ENCODE measurements at regions not wholly inside any gene's neighbourhood (a gene's known extent, or its start where the extent isn't known, plus 50 kb on each side); places are given as distances from the start of the nearest gene placed in this dataset.

- Histone ChIP-seq H3K4me3 (replicated peaks in 1 of 3; ENCODE audit: insufficient read depth in 1 of 3, low read depth in 1 of 3, low read length in 3 of 3) (no peak overlapping the region), H2AFZ (ENCODE audit: low read depth, low read length) (no peak overlapping the region), H3K9me3 (replicated peaks; ENCODE audit: control insufficient read depth, insufficient read depth, low read length) (no peaks in the 10 kb centered on the region), H3K27ac (ENCODE audit: insufficient read depth, low read depth, low read length) (no peak overlapping the region), H3K27me3 (ENCODE audit: control insufficient read depth in 2 of 2, insufficient read depth in 2 of 2, low read length in 2 of 2) (no peaks in the 10 kb centered on the region), H3K36me3 (ENCODE audit: control insufficient read depth in 2 of 2, extremely low read depth in 1 of 2, insufficient read depth in 2 of 2, low read length in 2 of 2) (no peaks in the 10 kb centered on the region), H3K9ac (replicated peaks; ENCODE audit: extremely low read depth, insufficient read depth, low read length) (no peak overlapping the region), H3K79me2 (ENCODE audit: control insufficient read depth, insufficient read depth, low read length) (no peaks in the 10 kb centered on the region), H4K20me1 (replicated peaks; ENCODE audit: control insufficient read depth, extremely low read depth, insufficient read depth, low read length) (no peaks in the 10 kb centered on the region), H3K9me1 (replicated peaks; ENCODE audit: control insufficient read depth, extremely low read depth, insufficient read depth, low read length) (no peaks in the 10 kb centered on the region), H3K4me2 (ENCODE audit: insufficient read depth, low read length) (no peak overlapping the region), H3K4me1 (ENCODE audit: control insufficient read depth, extremely low read depth, insufficient read depth, low read length) (no peaks in the 10 kb centered on the region)
- intact Hi-C loops (cut with micrococcal nuclease), result no loop called here
- TF ChIP-seq POLR2A (IDR thresholded peaks at IDR 0.05; ENCODE audit: low read depth, low read length), result no peak
- no peak for TF ChIP-seq FOS (IDR thresholded peaks at IDR 0.05; ENCODE audit: borderline replicate concordance, insufficient read depth, low read length)
- no peak for TF ChIP-seq JUN (IDR thresholded peaks at IDR 0.05; ENCODE audit: borderline replicate concordance, insufficient read depth, insufficient read length, low read depth)
- TF ChIP-seq CTCF (IDR thresholded peaks at IDR 0.05; ENCODE audit: extremely low read depth in 1 of 2, insufficient read depth in 1 of 2, low read depth in 1 of 2, low read length in 2 of 2), result no peak
- no peak for TF ChIP-seq MAX (IDR thresholded peaks at IDR 0.05; ENCODE audit: insufficient read depth, insufficient read length)
- no peak for TF ChIP-seq MYC (IDR thresholded peaks at IDR 0.05; ENCODE audit: low read depth, low read length)
- no peak for TF ChIP-seq POLR2AphosphoS5 (IDR thresholded peaks at IDR 0.05; ENCODE audit: insufficient read depth, low read depth, low read length)
- TF ChIP-seq EZH2 (IDR thresholded peaks at IDR 0.05; ENCODE audit: borderline replicate concordance, low read depth, low read length, severe bottlenecking), result no peak
- no peak for TF ChIP-seq GATA2 (IDR thresholded peaks at IDR 0.05; ENCODE audit: insufficient read depth, insufficient read length, low read depth, low read length)
- POLR2A ChIA-PET, result no interaction called here
- dilution Hi-C loops (cut with MboI; ENCODE audit: extremely low pct_ligation_motif_present, low sequenced_read_pairs), result no loop called here
- BruUV-seq (replicated peaks), result no TSS peak
- CTCF ChIA-PET, result interaction anchor here (1.5 kb wide), 1 partner anchor 16 kb away, joined by 3 read pairs; no protein-coding TSS in a partner anchor
- FAIRE-seq, result no peak
- no peak for DNase-seq (ENCODE audit: low read depth, low spot score)
Measured at GRCh38 chr4:72959411-72959810, 110.1 kb downstream of the COX18 start.
